Osteoblast (primary cell): ENCODE measurements at regions not wholly inside any gene's neighbourhood (a gene's known extent, or its start where the extent isn't known, plus 50 kb on each side); places are given as distances from the start of the nearest gene placed in this dataset.
"Not testable (repeated sequence)": the region's sequence is repeated elsewhere in the genome, so short reads cannot be mapped to it uniquely, and the experiment has no call there.

Source experiments
- DNase-seq: peaks from one replicate; pipeline ENCODE4 v3.0.0; 2011; ENCODE audit warnings: low spot score, mixed read lengths; ENCODE audit not compliant: insufficient read length; ENCODE audit errors: missing footprints
- H2AFZ ChIP-seq: 2 replicates; pipeline ENCODE4 v1.6.0; 2011; ENCODE audit warnings: mild to moderate bottlenecking, low read length
- H3K27ac ChIP-seq: 2 replicates; pipeline ENCODE4 v1.5.1; 2011; ENCODE audit warnings: mild to moderate bottlenecking, low read depth, low read length, moderate library complexity
- H3K27me3 ChIP-seq: 2 replicates; pipeline ENCODE4 v1.6.0; 2012; ENCODE audit warnings: mild to moderate bottlenecking, control low read depth, inconsistent platforms, low read length, moderate library complexity; ENCODE audit not compliant: insufficient read depth
- H3K36me3 ChIP-seq: 2 replicates; pipeline ENCODE4 v1.5.1; 2011; ENCODE audit warnings: mild to moderate bottlenecking, low read length, control low read depth, moderate library complexity; ENCODE audit not compliant: insufficient read depth
- H3K4me1 ChIP-seq: 2 replicates; pipeline ENCODE4 v1.5.1; 2011; ENCODE audit warnings: mild to moderate bottlenecking, low read length, control low read depth, moderate library complexity; ENCODE audit not compliant: insufficient read depth
- H3K4me2 ChIP-seq: 2 replicates; pipeline ENCODE4 v1.6.0; 2011; ENCODE audit warnings: mild to moderate bottlenecking, low read length; ENCODE audit not compliant: insufficient read depth
- H3K4me3 ChIP-seq: fragments of 200-600 bp; sonication (generic); 3 replicates; pipeline ENCODE4 v1.5.1; 2012; ENCODE audit warnings: mild to moderate bottlenecking, low read length, inconsistent platforms; ENCODE audit not compliant: insufficient read depth
- H3K79me2 ChIP-seq: 2 replicates; pipeline ENCODE4 v1.6.0; 2012; ENCODE audit warnings: mild to moderate bottlenecking, low read length, control low read depth, inconsistent platforms; ENCODE audit not compliant: insufficient read depth
- H3K9me3 ChIP-seq: 2 replicates; pipeline ENCODE4 v1.5.1; 2011; ENCODE audit warnings: low read depth, low read length, control low read depth
- H4K20me1 ChIP-seq: 2 replicates; pipeline ENCODE4 v1.6.0; 2012; ENCODE audit warnings: mild to moderate bottlenecking, low read length, control low read depth; ENCODE audit not compliant: insufficient read depth
- CTCF ChIP-seq: IDR thresholded peaks from 2 replicates; pipeline ENCODE4 v1.5.1; 2011; ENCODE audit warnings: mild to moderate bottlenecking, low read depth, low read length, moderate library complexity; ENCODE audit errors: extremely low read depth

- no peak overlapping the region for H2AFZ ChIP-seq
- no peak for DNase-seq
- no peak overlapping the region for H3K4me2 ChIP-seq
- H3K4me1 ChIP-seq = no peaks in the 10 kb centered on the region
- H3K9me3 ChIP-seq = no peaks in the 10 kb centered on the region
- no peaks in the 10 kb centered on the region for H3K36me3 ChIP-seq
- H3K27ac ChIP-seq = no peak overlapping the region
- H3K79me2 ChIP-seq = no peaks in the 10 kb centered on the region
- H4K20me1 ChIP-seq = no peaks in the 10 kb centered on the region
- no peak overlapping the region for H3K4me3 ChIP-seq
- TF ChIP-seq CTCF = no peak
- H3K27me3 ChIP-seq = no peaks in the 10 kb centered on the region
Measured at GRCh38 chr9:75457474-75458011, 369.2 kb downstream of the OSTF1 start.

GRCh38 chr9:75459311-75459710 is 371.0 kb downstream of the OSTF1 start:
- H3K9me3 ChIP-seq, H3K79me2 ChIP-seq, H3K27ac ChIP-seq, H2AFZ ChIP-seq, DNase-seq, H3K4me1 ChIP-seq, H3K36me3 ChIP-seq, H4K20me1 ChIP-seq, H3K4me3 ChIP-seq, H3K4me2 ChIP-seq, H3K27me3 ChIP-seq: not testable (repeated sequence)

- TF ChIP-seq CTCF = no peak
- no peaks in the 10 kb centered on the region for H3K9me3 ChIP-seq
- no peaks in the 10 kb centered on the region for H3K36me3 ChIP-seq
- no peak for DNase-seq
- no peaks in the 10 kb centered on the region for H3K27me3 ChIP-seq
- H3K27ac ChIP-seq = no peak overlapping the region
- no peaks in the 10 kb centered on the region for H3K79me2 ChIP-seq
- H3K4me1 ChIP-seq = no peaks in the 10 kb centered on the region
- H3K4me2 ChIP-seq = no peak overlapping the region
- H3K4me3 ChIP-seq = no peak overlapping the region
- no peaks in the 10 kb centered on the region for H4K20me1 ChIP-seq
- H2AFZ ChIP-seq = no peak overlapping the region
Measured at GRCh38 chr9:75461183-75461582, 372.9 kb downstream of the OSTF1 start.

- no peaks in the 10 kb centered on the region for H3K9me3 ChIP-seq
- H3K4me2 ChIP-seq = no peak overlapping the region
- H3K4me1 ChIP-seq = no peaks in the 10 kb centered on the region
- H3K27ac ChIP-seq = no peak overlapping the region
- no peak for DNase-seq
- TF ChIP-seq CTCF = no peak
- H2AFZ ChIP-seq = no peak overlapping the region
- no peaks in the 10 kb centered on the region for H3K79me2 ChIP-seq
- H3K36me3 ChIP-seq = no peaks in the 10 kb centered on the region
- H3K4me3 ChIP-seq = no peak overlapping the region
- H3K27me3 ChIP-seq = no peaks in the 10 kb centered on the region
- no peaks in the 10 kb centered on the region for H4K20me1 ChIP-seq
Measured at GRCh38 chr9:75462866-75463265, 374.6 kb downstream of the OSTF1 start.
